Kidney epithelial cell (primary cell): ENCODE measurements at regions not wholly inside any gene's neighbourhood (a gene's known extent, or its start where the extent isn't known, plus 50 kb on each side); places are given as distances from the start of the nearest gene placed in this dataset.

Experiments used
- DNase-seq: peaks from one replicate; pipeline ENCODE4 v3.0.0-alpha.2; 2010; ENCODE audit warnings: low read depth
- H3K27me3 ChIP-seq: 2 replicates; pipeline ENCODE4 v1.6.0; 2011; ENCODE audit warnings: low read length; ENCODE audit not compliant: control insufficient read depth, insufficient read depth
- H3K36me3 ChIP-seq: 2 replicates; pipeline ENCODE4 v1.5.1; 2011; ENCODE audit warnings: low read length; ENCODE audit not compliant: control insufficient read depth, insufficient read depth
- H3K4me3 ChIP-seq: 2 replicates; pipeline ENCODE4 v1.5.1; 2011; ENCODE audit warnings: low read depth, mild to moderate bottlenecking, control low read depth, low read length
- CTCF ChIP-seq: IDR thresholded peaks from 2 replicates; pipeline ENCODE4 v1.5.1; 2011; ENCODE audit warnings: mild to moderate bottlenecking, moderate library complexity, low read length, control low read depth, inconsistent platforms; ENCODE audit not compliant: insufficient read depth, poor library complexity, severe bottlenecking

- H3K27me3 ChIP-seq, result no peaks in the 10 kb centered on the region
- no peaks in the 10 kb centered on the region for H3K36me3 ChIP-seq
- no peak overlapping the region for H3K4me3 ChIP-seq
- no peak for DNase-seq
- TF ChIP-seq CTCF, result no peak
Measured at GRCh38 chr4:36394352-36394903, 113.0 kb downstream of the DTHD1 start.

- Histone ChIP-seq H3K4me3 (no peak overlapping the region), H3K27me3 (no peaks in the 10 kb centered on the region), H3K36me3 (no peaks in the 10 kb centered on the region)
- TF ChIP-seq CTCF, result peak; percentile 64
- DNase-seq, result no peak
Measured at GRCh38 chr4:36399762-36400353, 118.4 kb downstream of the DTHD1 start.

- Histone ChIP-seq H3K36me3 (no peaks in the 10 kb centered on the region), H3K27me3 (no peaks in the 10 kb centered on the region), H3K4me3 (no peak overlapping the region)
- TF ChIP-seq CTCF, result no peak
- no peak for DNase-seq
Measured at GRCh38 chr4:36402008-36402758, 120.8 kb downstream of the DTHD1 start.

- TF ChIP-seq CTCF, result no peak
- no peak overlapping the region for H3K4me3 ChIP-seq
- peaks cover 2% of the 10 kb centered on the region for H3K27me3 ChIP-seq
- DNase-seq, result no peak
- no peaks in the 10 kb centered on the region for H3K36me3 ChIP-seq
Measured at GRCh38 chr4:36411338-36411737, 129.9 kb downstream of the DTHD1 start.

GRCh38 chr4:36414248-36414647, 132.8 kb downstream of the DTHD1 start:
- Histone ChIP-seq H3K36me3 (no peaks in the 10 kb centered on the region), H3K27me3 (peaks cover 2% of the 10 kb centered on the region), H3K4me3 (no peak overlapping the region)
- peak; percentile 36 for TF ChIP-seq CTCF
- no peak for DNase-seq
